Activated CD4-positive, alpha-beta T cell treated with anti-CD3 and anti-CD28 coated beads, Interleukin-2, amount 50 U/mL, for 4 hours (primary cell): ENCODE measurements at regions not wholly inside any gene's neighbourhood (a gene's known extent, or its start where the extent isn't known, plus 50 kb on each side); places are given as distances from the start of the nearest gene placed in this dataset.

Experiments used
- DNase-seq, 2 experiments: peaks; one replicate each; pipeline ENCODE4 v3.0.0-alpha.2; 2020

GRCh38 chrX:20420058-20420457 is 153.3 kb upstream of the RPS6KA3 start:
- DNase-seq = no peak

DNA sequence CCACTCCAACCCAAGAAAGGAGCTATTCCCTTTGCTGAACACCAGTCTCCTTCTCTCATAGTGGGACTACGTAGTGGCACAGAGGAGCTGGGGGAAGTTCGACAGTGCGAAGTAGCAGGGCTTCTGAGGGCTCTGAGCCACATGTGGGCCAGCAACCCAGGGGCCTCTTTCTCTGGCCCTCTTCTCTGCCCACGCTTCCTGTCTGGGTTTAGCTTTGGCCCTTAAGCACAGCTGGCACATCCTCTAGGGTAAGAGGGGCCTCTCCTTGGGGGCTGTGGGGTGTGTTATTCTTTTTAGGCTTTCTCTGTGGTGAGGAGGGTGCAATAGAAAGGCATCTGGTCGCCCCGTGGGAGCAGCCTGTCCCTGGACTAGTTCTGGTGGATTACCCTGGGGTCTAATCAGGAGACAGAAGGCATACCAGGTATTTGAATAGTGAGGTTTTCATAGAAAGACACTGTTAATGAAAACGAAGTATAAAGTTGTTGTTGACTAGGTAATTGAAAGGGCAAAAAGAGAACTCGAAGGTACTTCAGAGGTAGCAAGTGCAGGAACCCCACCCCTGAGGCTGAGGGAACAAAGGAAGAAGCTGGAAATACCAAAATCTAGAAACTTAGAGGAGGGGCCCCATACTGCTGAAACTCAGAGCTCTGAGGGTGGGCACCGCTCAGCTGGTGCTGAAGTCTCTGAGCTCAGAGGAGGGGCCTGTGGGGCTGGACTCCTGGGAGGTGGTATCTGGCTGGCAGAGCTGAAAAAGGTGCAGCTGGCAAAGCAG is 151.9 kb upstream of the RPS6KA3 start:
- DNase-seq = no peak

- no peak for DNase-seq
Observed at GRCh38 chrX:20414762-20415445, 148.2 kb upstream of the RPS6KA3 start.

DNA sequence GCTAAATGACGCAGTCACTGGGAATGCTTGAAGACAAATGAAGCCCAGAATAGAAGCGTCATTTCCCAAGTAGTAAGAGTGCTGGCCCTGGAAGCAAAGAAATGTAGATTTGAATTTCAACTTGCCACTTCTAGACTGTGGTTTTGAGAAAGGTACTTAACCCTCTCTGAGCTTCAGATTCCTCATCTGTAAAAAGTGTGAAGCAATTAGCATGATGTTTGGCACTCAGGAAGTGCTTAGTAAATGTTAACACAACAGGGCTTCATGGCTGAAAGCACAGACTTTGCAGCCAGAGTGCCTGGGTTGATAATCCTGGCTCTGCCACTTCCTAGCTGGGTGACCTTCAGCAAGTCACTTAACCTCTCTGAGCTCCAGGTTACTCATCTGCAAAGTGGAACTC is 147.4 kb upstream of the RPS6KA3 start:
- DNase-seq = no peak

DNA sequence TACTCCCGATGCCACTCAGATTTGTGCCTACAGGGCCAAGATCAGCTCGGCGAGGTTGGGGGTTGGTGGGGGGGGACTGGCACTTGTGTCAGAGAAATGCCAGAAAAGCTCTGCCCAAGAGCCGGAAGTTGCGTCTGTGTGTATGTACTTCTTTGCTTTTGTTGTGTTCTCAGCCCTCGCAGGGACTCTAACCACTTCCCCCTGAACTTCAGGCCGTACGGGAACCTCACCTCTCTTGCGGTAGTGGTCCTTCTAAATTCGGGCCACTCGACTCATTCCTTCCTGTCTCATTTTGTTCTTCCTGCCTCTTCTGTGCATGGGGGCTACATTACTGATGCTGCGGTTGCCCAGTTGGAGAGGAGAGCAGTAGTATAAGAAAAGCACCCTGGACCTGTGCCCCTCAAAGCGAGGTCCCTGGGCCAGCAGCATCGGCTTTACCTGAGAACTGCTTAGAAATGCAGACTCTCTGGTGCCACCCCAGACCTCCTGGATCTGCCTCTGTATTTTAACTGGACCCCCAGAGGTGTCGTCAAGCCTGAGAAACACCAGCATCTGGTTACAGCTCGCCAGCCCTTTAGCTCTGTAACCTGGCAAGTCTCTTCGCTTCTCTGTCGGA is 146.3 kb upstream of the RPS6KA3 start:
- DNase-seq = peak; percentile 21 to 22

DNA sequence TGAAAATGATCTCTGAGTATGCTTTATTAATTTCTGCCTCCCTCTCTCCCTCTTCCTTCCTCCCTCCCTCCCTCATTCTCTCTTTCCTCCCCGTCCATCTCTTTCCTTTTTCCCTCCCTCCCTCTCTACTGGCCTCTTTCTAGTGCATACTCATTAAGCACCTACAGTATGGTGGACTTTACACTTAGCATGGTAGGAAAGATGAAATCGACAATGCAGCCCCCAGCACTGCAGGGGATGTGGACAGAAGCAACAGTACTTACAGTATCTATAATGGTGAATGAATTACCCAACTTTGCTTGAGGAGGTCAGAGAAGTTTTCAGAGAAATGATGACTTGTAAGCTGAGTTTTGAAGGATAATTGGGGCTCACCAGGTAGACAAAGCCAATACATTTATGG is 143.8 kb upstream of the RPS6KA3 start:
- DNase-seq = no peak

- no peak for DNase-seq
Observed at GRCh38 chrX:20409991-20410390, 143.3 kb upstream of the RPS6KA3 start.

- no peak for DNase-seq
Observed at GRCh38 chrX:20402956-20403355, 136.2 kb upstream of the RPS6KA3 start.

GRCh38 chrX:20399728-20400414 is 133.2 kb upstream of the RPS6KA3 start:
- no peak for DNase-seq

DNA sequence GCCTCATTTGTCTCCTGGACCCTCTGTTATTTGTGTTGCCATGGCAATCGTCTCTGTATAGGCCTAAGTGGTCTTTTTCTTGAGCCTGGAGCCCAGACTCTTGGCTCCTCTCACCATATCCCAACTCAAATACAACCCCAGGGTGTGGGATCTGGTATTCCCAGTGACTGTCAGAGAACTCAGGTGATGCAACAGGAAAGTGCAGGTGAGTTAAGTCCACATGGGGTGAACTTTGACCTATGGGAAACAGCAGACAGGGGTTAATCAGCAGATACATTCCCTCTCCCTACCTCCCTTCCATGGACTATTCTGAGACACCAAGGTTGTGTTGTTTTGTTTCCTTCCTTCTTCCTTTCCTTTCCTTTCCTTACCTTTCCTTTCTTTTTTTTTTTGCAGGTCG is 130.9 kb upstream of the RPS6KA3 start:
- DNase-seq = no peak

GRCh38 chrX:20394451-20394850 is 127.7 kb upstream of the RPS6KA3 start:
- no peak for DNase-seq

DNA sequence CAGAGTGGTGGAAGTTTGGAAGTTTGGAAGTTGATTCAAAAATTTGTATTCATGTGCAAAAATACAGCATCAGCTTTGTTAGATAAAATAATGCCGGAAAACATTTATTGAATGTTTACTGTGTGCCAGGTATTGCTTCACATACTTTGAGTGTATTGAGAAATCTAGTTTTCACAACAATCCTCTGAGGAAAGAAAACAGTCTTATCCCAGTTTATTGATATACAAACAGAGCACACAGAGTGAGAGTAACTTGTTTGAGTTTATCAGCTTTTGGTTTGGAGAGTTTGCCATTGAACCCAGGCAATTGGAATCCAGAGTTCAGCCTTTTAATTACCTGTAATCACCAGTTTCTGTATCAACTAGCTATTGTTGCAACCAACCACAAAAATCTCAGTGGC is 127.2 kb upstream of the RPS6KA3 start:
- no peak for DNase-seq

- no peak for DNase-seq
Observed at GRCh38 chrX:20388594-20388993, 121.9 kb upstream of the RPS6KA3 start.

GRCh38 chrX:20383477-20383876 is 116.8 kb upstream of the RPS6KA3 start:
- DNase-seq = no peak

DNA sequence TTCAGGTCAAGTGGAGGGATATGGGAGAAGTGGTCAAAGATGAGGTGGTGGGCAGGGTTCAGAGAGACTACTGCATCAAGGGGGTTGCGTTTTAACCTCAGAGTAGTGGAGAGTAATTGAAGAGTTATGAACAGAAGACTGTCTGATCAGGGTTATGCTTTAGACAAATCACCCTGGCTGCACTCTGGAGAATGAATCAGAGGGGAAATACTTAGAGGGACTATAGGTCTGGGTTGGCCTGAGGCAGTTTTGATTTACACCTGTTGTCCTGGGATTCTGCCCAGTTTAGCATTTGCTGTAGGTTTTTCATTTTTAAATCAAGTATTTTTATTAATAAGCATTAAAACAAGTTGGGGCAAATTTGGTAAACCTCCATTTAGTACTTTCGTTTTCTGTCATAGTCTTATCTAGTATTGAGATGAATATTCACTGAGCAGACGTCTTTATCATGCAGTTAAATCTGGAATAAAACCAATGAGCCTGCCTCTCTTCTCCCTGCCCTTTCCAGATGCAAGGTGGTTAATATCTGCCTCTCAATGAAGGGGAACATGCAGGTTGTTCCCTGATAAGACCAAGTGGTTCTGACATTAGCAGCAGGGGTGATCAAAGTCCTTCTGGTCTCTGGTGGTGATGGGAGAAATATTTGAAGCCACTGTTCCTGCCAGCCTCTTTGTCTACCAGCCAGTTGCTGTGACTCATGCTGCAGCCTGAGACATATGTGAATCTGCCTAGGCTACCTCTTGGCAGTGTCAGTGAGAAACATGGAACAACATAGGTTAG is 116.0 kb upstream of the RPS6KA3 start:
- DNase-seq = peak in 1 of 2 experiments; percentile 4

DNA sequence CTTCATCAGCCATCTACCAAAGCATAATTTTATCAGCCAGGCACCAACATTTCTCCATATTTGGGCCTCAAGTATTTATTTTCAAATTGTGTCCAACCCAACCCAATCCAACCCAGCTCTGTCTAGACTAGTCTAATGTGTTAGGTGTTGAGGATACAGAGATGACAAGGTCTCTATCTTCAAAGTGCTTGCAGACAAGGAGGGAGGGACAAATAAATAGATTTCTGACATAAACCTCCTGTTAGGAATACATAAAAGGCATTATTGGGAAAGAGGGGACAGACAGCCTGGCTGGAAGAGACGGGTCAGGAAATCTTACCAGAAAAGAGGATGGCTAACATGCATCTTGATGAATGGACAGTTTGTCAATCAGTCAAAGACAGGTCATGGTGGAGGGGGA is 115.4 kb upstream of the RPS6KA3 start:
- no peak for DNase-seq

DNA sequence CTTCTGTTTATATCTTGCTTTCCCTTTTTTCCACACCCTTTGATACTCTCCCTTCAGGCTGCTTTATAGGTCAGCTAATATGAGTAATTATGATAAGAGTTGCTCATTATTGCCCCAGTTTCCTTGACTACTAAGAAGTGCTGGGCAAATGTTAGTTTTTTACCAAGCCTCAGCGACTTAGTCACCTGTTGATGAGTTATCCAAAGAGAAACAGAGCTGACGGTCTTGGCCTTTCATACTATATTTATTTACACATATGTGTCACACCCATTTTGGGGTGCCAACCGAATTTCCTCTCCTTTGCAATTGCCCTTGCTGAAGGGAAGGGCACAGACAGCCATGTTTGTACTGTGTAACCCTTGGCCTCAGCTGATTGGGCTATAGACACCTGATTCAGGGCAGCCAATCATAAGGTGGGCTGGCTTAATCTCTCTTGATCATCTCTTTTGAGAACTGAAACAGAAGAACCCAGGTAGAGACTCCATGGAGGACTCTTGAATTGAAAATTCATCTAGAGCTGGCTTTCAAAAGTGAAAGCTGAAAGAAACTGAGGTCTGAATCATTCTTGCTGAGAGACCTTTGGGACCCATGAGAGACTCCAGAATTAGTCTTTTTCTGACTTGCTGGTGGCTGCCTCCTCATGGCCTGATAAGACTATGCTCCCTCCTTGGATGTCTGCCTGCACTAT is 111.7 kb upstream of the RPS6KA3 start:
- DNase-seq = no peak

DNA sequence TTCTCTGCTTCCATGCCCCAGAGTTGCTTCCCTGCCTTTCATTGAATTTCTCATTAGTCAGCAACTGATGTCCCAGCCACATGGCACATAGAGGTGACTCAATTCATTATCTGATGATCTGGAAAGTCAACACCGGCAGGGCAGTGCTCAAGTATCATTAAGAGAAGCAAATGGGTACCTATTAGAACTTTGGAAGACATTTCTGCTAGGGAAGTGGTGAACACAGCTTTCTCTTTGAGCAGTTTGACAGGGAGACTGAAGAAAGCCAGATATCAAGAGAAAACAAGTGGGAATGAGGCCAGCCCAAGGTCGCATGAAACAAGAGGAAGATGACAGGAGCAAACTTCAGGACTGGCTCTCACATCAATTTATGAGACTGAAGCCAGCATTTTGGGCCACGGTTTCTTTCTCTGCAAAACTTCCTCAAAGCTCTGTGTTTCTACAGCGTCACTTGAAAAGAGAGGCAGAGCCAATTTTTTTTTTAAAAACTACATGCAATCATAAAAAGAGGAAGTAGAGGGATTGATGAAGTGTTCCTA is 108.3 kb upstream of the RPS6KA3 start:
- DNase-seq = no peak

GRCh38 chrX:20374450-20374849 is 107.7 kb upstream of the RPS6KA3 start:
- no peak for DNase-seq

DNA sequence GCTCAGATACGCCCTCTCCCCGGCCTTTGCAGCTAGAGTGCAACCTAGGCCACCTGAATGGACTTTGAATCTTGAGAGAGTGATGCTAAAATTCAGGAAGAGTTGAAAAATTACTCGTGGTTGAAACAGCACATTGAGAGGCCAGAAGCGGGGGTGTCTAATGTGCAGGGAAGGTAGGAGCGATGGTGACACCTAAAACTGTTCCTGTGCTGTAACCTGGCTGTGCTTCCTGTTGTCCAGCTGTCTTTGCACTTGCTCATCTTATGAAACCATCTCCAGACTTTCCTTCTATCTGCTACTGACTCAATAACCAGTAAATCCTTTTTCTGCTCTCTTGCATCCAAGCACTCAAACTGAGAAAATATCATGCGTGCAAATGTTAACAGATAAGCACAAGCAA is 106.4 kb upstream of the RPS6KA3 start:
- DNase-seq = no peak

GRCh38 chrX:20372533-20372932 is 105.8 kb upstream of the RPS6KA3 start:
- no peak for DNase-seq

DNA sequence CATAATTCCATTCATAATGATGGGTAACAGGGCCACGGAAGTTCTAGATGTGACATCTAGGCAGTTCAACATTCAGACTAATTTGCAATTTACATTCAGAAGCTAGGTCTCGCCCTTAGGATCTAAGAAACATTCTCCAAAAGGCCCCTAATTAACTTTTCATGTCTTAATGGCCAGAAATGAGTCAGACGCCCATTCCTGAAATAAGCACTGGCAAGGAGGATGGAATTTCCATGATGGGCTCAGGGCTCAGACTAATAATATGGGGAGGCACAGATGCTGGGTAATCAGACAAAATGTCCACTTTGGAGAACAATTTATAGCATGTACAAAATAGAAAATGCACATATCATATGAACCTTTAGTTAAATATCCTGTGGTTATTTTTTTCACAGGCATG is 102.8 kb upstream of the RPS6KA3 start:
- no peak for DNase-seq
